Pancreas (tissue), 10 donors: ENCODE measurements at regions not wholly inside any gene's neighbourhood (a gene's known extent, or its start where the extent isn't known, plus 50 kb on each side); places are given as distances from the start of the nearest gene placed in this dataset.
A peak's percentile ranks its signal among the peaks of the same experiment; 100 is the strongest.

Experiments
- ATAC-seq, 4 donors: fragments of 200-7000 bp; cut with Tn5 transposase; one replicate each; pipeline versions ENCODE4 v1.8.0 to v1.9.1; 2020; ENCODE audit warnings: mild to moderate bottlenecking in 4 of 4, moderate library complexity in 4 of 4
- DNase-seq, 6 donors: peaks; one replicate each; pipeline ENCODE4 v3.0.0-alpha.2; 2020
- FAIRE-seq: peaks from 2 replicates; lab custom pipeline; 2012; peaks lifted over from hg19 to GRCh38; lab: Jason Lieb, UNC
- H3K27ac ChIP-seq, 4 donors: fragments of 200-600 bp; sonication (generic); 1 replicate in 3 of 4; 2 replicates in 1 of 4; pipeline versions ENCODE4 v1.5.0 to v1.8.0; 2020
- H3K27me3 ChIP-seq, 4 donors: fragments of 200-600 bp; one replicate each; pipeline ENCODE4 v1.8.0; 2021
- H3K36me3 ChIP-seq, 3 donors: fragments of 200-600 bp; sonication (generic) in 1 of 3; one replicate each; pipeline versions ENCODE4 v1.5.0 to v1.8.0; 2020 to 2021
- H3K4me1 ChIP-seq, 3 donors: fragments of 200-600 bp; one replicate each; pipeline ENCODE4 v1.8.0; 2021
- H3K4me3 ChIP-seq, 4 donors: fragments of 200-600 bp; sonication (generic) in 2 of 4; one replicate each; pipeline versions ENCODE4 v1.5.0 to v1.8.0; 2020 to 2021
- H3K9me3 ChIP-seq, 4 donors: fragments of 200-600 bp; one replicate each; pipeline ENCODE4 v1.8.0; 2021
- WGBS, 2 donors: extraction: QIAGEN DNeasy Blood & Tissue Kit; methylation state at CpG; one replicate each; pipeline ENCODE4 v1.1.7; 2013; 5-methylcytosine and 5-hydroxymethylcytosine counted together
- intact Hi-C, 3 donors: fragments of 100-400 bp; cut with DNase I; formaldehyde crosslinking; loops; one replicate each; pipeline versions ENCODE4 v1.11.1 to v1.14.2; 2022
- TF ChIP-seq, protein P1 (sequence below), 4 donors: fragments of 200-600 bp; sonication (generic) in 3 of 4; IDR thresholded peaks; one replicate each; pipeline versions ENCODE4 v1.5.0 to v1.8.0; 2021; ENCODE audit warnings: antibody characterized with exemption in 4 of 4
- donor health status: healthy with polysubstance abuse.
- donor health status: DM: no; HTN: no; CAD: no; lungs with moderate emphysema.
- donor health status: DM: no; HTN: no; CAD: no.
- donor health status: control.
- donor health status: control.
- donor health status: Bipolar disorder and iron deficiency.
- donor health status: DM: yes; HTN: yes; CAD: no.
- donor health status: DM: no; HTN: no; CAD: no.
- donor health status: DM: no; HTN: no; CAD: no.
- donor health status: DM: yes; HTN: yes; CAD: no.

- Histone ChIP-seq H3K27me3 (no peaks in the 10 kb centered on the region), H3K27ac (no peak overlapping the region), H3K36me3 (no peaks in the 10 kb centered on the region), H3K4me1 (no peaks in the 10 kb centered on the region), H3K4me3 (no peak overlapping the region), H3K9me3 (no peaks in the 10 kb centered on the region)
- intact Hi-C loops = no loop called here
- TF ChIP-seq, protein P1, sequence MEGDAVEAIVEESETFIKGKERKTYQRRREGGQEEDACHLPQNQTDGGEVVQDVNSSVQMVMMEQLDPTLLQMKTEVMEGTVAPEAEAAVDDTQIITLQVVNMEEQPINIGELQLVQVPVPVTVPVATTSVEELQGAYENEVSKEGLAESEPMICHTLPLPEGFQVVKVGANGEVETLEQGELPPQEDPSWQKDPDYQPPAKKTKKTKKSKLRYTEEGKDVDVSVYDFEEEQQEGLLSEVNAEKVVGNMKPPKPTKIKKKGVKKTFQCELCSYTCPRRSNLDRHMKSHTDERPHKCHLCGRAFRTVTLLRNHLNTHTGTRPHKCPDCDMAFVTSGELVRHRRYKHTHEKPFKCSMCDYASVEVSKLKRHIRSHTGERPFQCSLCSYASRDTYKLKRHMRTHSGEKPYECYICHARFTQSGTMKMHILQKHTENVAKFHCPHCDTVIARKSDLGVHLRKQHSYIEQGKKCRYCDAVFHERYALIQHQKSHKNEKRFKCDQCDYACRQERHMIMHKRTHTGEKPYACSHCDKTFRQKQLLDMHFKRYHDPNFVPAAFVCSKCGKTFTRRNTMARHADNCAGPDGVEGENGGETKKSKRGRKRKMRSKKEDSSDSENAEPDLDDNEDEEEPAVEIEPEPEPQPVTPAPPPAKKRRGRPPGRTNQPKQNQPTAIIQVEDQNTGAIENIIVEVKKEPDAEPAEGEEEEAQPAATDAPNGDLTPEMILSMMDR (IDR thresholded peaks at IDR 0.05) = no peak
- FAIRE-seq (no peak), DNase-seq (no peak), ATAC-seq (peak in 2 of 4 donors; percentile 59 to 69)
- 7 to 9% methylated on average over 1 of the region's 1 CpG for whole genome bisulfite sequencing, 2 donors
Measured at GRCh38 chr12:89789862-89790261, 81.2 kb upstream of the ATP2B1 start.

DNA sequence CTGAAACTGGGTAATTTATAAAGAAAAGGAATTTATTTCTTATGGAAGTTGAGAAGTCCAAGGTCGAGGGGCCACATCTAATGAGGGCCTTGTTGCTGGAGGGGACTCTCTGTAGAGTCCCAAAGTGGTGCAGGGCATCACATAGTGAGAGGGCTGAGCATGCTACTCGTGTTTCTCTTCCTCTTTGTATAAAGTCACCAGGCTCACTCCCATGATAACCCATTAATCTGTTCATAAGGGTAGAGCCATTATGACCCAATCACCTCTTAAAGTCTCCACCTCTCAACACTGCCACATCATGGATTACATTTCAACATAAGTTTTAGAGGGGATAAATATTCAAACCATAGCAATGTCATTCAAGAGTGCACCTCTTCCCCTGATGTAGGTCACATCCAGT lies 79.1 kb upstream of the ATP2B1 start:
- 34 to 49% methylated on average over 2 of the region's 2 CpGs for WGBS, 2 donors
- no peaks in the 10 kb centered on the region for H3K27me3 ChIP-seq
- H3K36me3 ChIP-seq = no peaks in the 10 kb centered on the region
- H3K27ac ChIP-seq = no peak overlapping the region
- no peaks in the 10 kb centered on the region for H3K4me1 ChIP-seq
- H3K9me3 ChIP-seq = no peaks in the 10 kb centered on the region
- FAIRE-seq (no peak), DNase-seq (no peak), ATAC-seq (no peak)
- H3K4me3 ChIP-seq = no peak overlapping the region
- intact Hi-C loops = no loop called here
- TF ChIP-seq, protein P1 (IDR thresholded peaks at IDR 0.05) = no peak

GRCh38 chr12:89786177-89786810 lies 77.7 kb upstream of the ATP2B1 start:
- 63 to 75% methylated on average over 2 of the region's 2 CpGs for WGBS, 2 donors
- FAIRE-seq (no peak), ATAC-seq (no peak), DNase-seq (no peak)
- no peak overlapping the region for H3K27ac ChIP-seq
- intact Hi-C loops = no loop called here
- H3K36me3 ChIP-seq = no peaks in the 10 kb centered on the region
- TF ChIP-seq, protein P1 (IDR thresholded peaks at IDR 0.05) = no peak
- no peaks in the 10 kb centered on the region for H3K27me3 ChIP-seq
- H3K9me3 ChIP-seq = no peaks in the 10 kb centered on the region
- H3K4me3 ChIP-seq = no peak overlapping the region
- H3K4me1 ChIP-seq = no peaks in the 10 kb centered on the region

GRCh38 chr12:89783359-89784060 lies 74.9 kb upstream of the ATP2B1 start:
- no peak overlapping the region for H3K27ac ChIP-seq
- no peaks in the 10 kb centered on the region for H3K9me3 ChIP-seq
- FAIRE-seq (no peak), DNase-seq (no peak), ATAC-seq (peak in 1 of 4 donors; percentile 29)
- H3K4me1 ChIP-seq = no peaks in the 10 kb centered on the region
- WGBS, 2 donors = 48 to 53% methylated on average over 3 of the region's 3 CpGs
- intact Hi-C loops = no loop called here
- H3K4me3 ChIP-seq = no peak overlapping the region
- TF ChIP-seq, protein P1 (IDR thresholded peaks at IDR 0.05) = no peak
- no peaks in the 10 kb centered on the region for H3K27me3 ChIP-seq
- no peaks in the 10 kb centered on the region for H3K36me3 ChIP-seq

- Histone ChIP-seq H3K27me3 (no peaks in the 10 kb centered on the region), H3K27ac (no peak overlapping the region), H3K36me3 (no peaks in the 10 kb centered on the region), H3K4me1 (no peaks in the 10 kb centered on the region), H3K9me3 (no peaks in the 10 kb centered on the region), H3K4me3 (no peak overlapping the region)
- no peak for ATAC-seq
- intact Hi-C loops = no loop called here
- TF ChIP-seq, protein P1 (IDR thresholded peaks at IDR 0.05) = no peak
- no peak for DNase-seq
- no peak for FAIRE-seq
- WGBS, 2 donors = 44 to 58% methylated on average over 1 of the region's 1 CpG
Measured at GRCh38 chr12:89782807-89783206, 74.2 kb upstream of the ATP2B1 start.
